Osteoblast (primary cell): ENCODE measurements at regions not wholly inside any gene's neighbourhood (a gene's known extent, or its start where the extent isn't known, plus 50 kb on each side); places are given as distances from the start of the nearest gene placed in this dataset.

Experiments
- DNase-seq: peaks from one replicate; pipeline ENCODE4 v3.0.0; 2011; ENCODE audit warnings: low spot score, mixed read lengths; ENCODE audit not compliant: insufficient read length; ENCODE audit errors: missing footprints
- H2AFZ ChIP-seq: 2 replicates; pipeline ENCODE4 v1.6.0; 2011; ENCODE audit warnings: mild to moderate bottlenecking, low read length
- H3K27ac ChIP-seq: 2 replicates; pipeline ENCODE4 v1.5.1; 2011; ENCODE audit warnings: mild to moderate bottlenecking, low read depth, low read length, moderate library complexity
- H3K27me3 ChIP-seq: 2 replicates; pipeline ENCODE4 v1.6.0; 2012; ENCODE audit warnings: mild to moderate bottlenecking, control low read depth, inconsistent platforms, low read length, moderate library complexity; ENCODE audit not compliant: insufficient read depth
- H3K36me3 ChIP-seq: 2 replicates; pipeline ENCODE4 v1.5.1; 2011; ENCODE audit warnings: mild to moderate bottlenecking, low read length, control low read depth, moderate library complexity; ENCODE audit not compliant: insufficient read depth
- H3K4me1 ChIP-seq: 2 replicates; pipeline ENCODE4 v1.5.1; 2011; ENCODE audit warnings: mild to moderate bottlenecking, low read length, control low read depth, moderate library complexity; ENCODE audit not compliant: insufficient read depth
- H3K4me2 ChIP-seq: 2 replicates; pipeline ENCODE4 v1.6.0; 2011; ENCODE audit warnings: mild to moderate bottlenecking, low read length; ENCODE audit not compliant: insufficient read depth
- H3K4me3 ChIP-seq: fragments of 200-600 bp; sonication (generic); 3 replicates; pipeline ENCODE4 v1.5.1; 2012; ENCODE audit warnings: mild to moderate bottlenecking, low read length, inconsistent platforms; ENCODE audit not compliant: insufficient read depth
- H3K79me2 ChIP-seq: 2 replicates; pipeline ENCODE4 v1.6.0; 2012; ENCODE audit warnings: mild to moderate bottlenecking, low read length, control low read depth, inconsistent platforms; ENCODE audit not compliant: insufficient read depth
- H3K9me3 ChIP-seq: 2 replicates; pipeline ENCODE4 v1.5.1; 2011; ENCODE audit warnings: low read depth, low read length, control low read depth
- H4K20me1 ChIP-seq: 2 replicates; pipeline ENCODE4 v1.6.0; 2012; ENCODE audit warnings: mild to moderate bottlenecking, low read length, control low read depth; ENCODE audit not compliant: insufficient read depth
- CTCF ChIP-seq: IDR thresholded peaks from 2 replicates; pipeline ENCODE4 v1.5.1; 2011; ENCODE audit warnings: mild to moderate bottlenecking, low read depth, low read length, moderate library complexity; ENCODE audit errors: extremely low read depth

- Histone ChIP-seq H2AFZ (no peak overlapping the region), H3K4me3 (no peak overlapping the region), H3K4me1 (peaks cover 4% of the 10 kb centered on the region), H3K27me3 (peaks cover 31% of the 10 kb centered on the region), H3K4me2 (no peak overlapping the region), H3K9me3 (no peaks in the 10 kb centered on the region), H4K20me1 (no peaks in the 10 kb centered on the region), H3K79me2 (no peaks in the 10 kb centered on the region), H3K36me3 (no peaks in the 10 kb centered on the region), H3K27ac (no peak overlapping the region)
- no peak for DNase-seq
- no peak for TF ChIP-seq CTCF
Observed at GRCh38 chrX:39629001-39629400, 468.8 kb downstream of the BCOR start.

GRCh38 chrX:39630344-39630743 is 467.4 kb downstream of the BCOR start:
- DNase-seq, result no peak
- TF ChIP-seq CTCF, result no peak
- Histone ChIP-seq H3K27ac (no peak overlapping the region), H3K4me1 (peaks cover 4% of the 10 kb centered on the region), H3K36me3 (no peaks in the 10 kb centered on the region), H2AFZ (no peak overlapping the region), H3K79me2 (no peaks in the 10 kb centered on the region), H3K9me3 (no peaks in the 10 kb centered on the region), H3K4me3 (no peak overlapping the region), H3K4me2 (no peak overlapping the region), H4K20me1 (no peaks in the 10 kb centered on the region), H3K27me3 (peaks cover 24% of the 10 kb centered on the region)

- no peak overlapping the region for H3K4me2 ChIP-seq
Observed at GRCh38 chrX:39631276-39632229, 466.2 kb downstream of the BCOR start.

More at GRCh38 chrX:39631276-39632229, 466.2 kb downstream of the BCOR start:
- Histone ChIP-seq H3K79me2 (no peaks in the 10 kb centered on the region), H4K20me1 (no peaks in the 10 kb centered on the region), H3K4me3 (no peak overlapping the region), H3K27me3 (peaks cover 22% of the 10 kb centered on the region), H3K27ac (no peak overlapping the region), H3K9me3 (no peaks in the 10 kb centered on the region), H2AFZ (no peak overlapping the region), H3K36me3 (no peaks in the 10 kb centered on the region), H3K4me1 (peaks cover 4% of the 10 kb centered on the region)
- no peak for DNase-seq
- no peak for TF ChIP-seq CTCF
